ENCODE measurements at regions not wholly inside any gene's neighbourhood (a gene's known extent, or its start where the extent isn't known, plus 50 kb on each side); places are given as distances from the start of the nearest gene placed in this dataset.

DNA sequence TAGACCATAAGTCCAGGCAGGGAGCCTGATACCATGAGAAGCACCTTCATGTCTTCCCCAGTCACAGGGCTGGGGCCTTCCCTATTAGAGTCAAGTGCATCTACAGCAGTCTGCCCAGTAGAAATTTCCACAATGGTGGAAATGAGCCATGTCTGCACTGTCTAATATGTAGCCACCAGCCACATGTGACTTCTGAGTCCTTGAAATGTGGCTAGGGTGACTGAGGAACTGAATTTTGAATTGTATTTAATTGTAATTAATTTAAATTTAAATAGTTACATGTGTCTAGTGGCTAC, 300.2 kb downstream of the CLIC5 start:
- TF ChIP-seq, protein P1, sequence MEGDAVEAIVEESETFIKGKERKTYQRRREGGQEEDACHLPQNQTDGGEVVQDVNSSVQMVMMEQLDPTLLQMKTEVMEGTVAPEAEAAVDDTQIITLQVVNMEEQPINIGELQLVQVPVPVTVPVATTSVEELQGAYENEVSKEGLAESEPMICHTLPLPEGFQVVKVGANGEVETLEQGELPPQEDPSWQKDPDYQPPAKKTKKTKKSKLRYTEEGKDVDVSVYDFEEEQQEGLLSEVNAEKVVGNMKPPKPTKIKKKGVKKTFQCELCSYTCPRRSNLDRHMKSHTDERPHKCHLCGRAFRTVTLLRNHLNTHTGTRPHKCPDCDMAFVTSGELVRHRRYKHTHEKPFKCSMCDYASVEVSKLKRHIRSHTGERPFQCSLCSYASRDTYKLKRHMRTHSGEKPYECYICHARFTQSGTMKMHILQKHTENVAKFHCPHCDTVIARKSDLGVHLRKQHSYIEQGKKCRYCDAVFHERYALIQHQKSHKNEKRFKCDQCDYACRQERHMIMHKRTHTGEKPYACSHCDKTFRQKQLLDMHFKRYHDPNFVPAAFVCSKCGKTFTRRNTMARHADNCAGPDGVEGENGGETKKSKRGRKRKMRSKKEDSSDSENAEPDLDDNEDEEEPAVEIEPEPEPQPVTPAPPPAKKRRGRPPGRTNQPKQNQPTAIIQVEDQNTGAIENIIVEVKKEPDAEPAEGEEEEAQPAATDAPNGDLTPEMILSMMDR (IDR thresholded peaks at IDR 0.05), result no peak
- TF ChIP-seq POLR2A (IDR thresholded peaks at IDR 0.05), result no peak
- no peak for TF ChIP-seq POLR2AphosphoS5 (IDR thresholded peaks at IDR 0.05)
